GM18909 (cell line): ENCODE measurements at regions not wholly inside any gene's neighbourhood (a gene's known extent, or its start where the extent isn't known, plus 50 kb on each side); places are given as distances from the start of the nearest gene placed in this dataset.
A peak's percentile ranks its signal among the peaks of the same experiment; 100 is the strongest.
"Not testable (repeated sequence)": the region's sequence is repeated elsewhere in the genome, so short reads cannot be mapped to it uniquely, and the experiment has no call there.

ENCODE experiments used
- ATAC-seq: cut with Tn5 transposase; IDR thresholded peaks from one replicate; pipeline ENCODE4 v1.9.1; 2021; ENCODE audit warnings: mild to moderate bottlenecking; ENCODE audit not compliant: unreplicated experiment, poor library complexity

DNA sequence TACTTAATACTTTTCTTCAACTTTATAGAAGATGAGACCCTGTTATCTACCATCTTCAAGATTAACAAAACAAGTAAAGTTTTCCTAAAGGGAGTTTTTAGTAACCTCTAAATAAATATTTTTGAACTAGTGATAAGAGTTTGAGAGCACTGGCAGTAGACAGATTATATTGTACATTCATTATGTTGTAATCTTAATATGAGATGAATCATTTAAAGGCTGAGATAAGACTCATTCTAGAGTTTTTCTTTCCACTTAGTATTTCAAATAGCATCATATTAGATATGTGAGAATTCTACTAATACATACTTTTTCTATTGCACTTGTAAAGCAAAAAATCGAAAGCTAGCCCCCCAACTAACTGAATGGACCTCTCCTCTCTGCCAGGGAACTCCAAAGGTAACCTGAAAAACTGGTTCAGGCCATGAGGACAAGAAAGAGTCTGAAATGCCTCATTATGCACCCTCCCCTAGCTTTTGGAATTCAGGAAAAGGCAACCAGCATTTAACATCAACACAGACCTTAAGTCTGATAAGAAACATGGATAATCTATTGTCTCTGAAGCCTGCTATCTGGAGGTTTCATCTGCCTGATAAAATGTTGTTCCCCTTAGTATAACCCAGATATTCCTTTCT is 875.4 kb upstream of the SLC10A2 start:
- no peak for ATAC-seq

DNA sequence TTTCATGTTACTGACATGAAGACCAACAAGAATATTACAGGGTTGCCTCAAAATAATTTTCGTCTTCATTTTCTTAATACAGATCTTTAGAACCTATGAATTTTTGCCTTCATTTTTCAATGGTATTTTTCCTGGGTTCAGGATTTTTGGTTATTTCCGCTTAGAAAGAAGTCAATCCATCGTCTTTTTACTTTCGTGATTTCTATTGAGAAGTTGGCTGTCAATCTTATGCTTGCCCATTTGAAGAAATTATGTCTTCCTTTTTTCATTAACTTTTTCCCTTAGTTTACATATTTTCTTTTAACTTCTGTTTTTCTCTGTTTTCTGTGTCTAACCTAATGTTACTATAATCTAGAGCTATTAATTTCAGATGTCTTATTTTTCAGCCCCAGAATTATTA is 868.9 kb upstream of the SLC10A2 start:
- ATAC-seq, result no peak

DNA sequence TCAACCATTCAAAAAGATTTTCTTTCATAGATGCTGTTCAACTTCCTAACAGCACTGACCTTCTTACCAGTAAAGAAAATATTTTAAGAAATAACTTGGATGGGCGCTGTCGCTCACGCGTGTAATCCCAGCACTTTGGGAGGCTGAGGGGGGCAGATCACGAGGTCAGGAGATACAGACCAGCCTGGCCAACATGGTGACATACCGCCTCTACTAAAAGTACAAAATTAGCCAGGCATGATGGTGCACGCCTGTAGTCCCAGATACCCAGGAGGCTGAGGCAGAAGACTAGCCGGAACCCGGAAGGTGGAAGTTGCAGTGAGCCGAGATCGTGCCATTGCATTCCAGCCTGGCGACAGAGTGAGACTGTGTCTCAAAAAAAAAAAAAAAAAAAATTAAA is 865.7 kb upstream of the SLC10A2 start:
- ATAC-seq, result no peak

DNA sequence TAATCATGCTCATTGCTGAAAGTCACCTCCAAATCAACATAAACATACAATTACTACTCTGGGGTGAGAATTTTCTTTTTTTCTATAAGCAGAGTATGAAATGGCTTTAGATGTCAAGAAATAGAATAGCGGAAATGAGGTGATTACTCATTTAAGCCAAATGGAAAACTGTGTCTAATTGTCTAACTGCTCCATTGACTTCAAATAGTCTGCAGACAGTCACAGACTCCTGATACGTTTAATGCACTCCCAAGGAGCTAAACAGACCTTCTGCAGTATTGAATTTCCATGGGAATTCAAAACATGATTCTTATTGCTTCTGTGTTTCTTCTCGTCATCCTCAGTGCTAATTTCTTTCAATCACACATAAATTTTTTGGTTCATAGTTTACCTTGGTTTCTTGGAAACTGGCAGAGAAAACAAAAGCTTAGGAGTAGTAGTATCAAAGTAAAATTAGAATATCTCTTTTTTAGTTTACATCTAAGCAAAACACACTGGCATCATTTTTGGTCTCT is 865.2 kb upstream of the SLC10A2 start:
- ATAC-seq, result no peak

DNA sequence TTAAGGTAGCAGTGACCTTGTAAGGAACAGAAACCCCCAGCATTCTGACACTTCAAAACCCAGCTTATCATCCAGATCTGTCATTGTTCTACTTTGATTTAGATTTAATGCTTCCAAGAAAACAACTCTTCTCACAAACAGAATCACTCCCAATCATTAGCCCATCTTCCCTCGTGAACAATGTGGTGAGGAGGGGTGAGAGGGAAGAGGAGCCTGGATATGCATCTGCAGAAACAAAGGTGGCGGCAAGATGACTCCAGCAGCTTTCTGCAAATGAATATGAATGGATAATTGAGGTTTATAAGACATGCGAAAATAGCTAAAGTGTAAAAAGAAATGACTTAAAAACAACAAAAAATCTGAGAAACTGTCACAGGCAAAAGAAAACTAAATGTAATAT is 859.9 kb upstream of the SLC10A2 start:
- ATAC-seq, result no peak

DNA sequence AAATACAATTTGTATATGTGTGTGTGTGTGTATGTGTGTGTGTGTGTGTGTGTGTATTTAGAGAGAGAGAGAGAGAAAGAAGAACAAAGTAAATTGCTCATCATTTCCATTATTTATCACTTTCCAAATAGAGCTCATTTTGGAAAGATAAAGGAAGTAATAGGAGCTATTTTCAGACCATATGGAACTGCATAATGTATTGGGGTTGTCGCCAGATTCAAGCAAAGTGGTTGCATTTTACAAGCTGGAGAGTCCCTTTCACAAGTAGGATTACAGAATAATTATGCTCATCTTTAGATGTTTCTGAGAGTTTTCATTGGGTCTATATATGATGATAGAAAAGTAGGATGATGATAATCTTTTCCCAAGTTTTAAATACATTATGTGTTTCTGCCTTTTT is 842.7 kb upstream of the SLC10A2 start:
- ATAC-seq, result no peak

DNA sequence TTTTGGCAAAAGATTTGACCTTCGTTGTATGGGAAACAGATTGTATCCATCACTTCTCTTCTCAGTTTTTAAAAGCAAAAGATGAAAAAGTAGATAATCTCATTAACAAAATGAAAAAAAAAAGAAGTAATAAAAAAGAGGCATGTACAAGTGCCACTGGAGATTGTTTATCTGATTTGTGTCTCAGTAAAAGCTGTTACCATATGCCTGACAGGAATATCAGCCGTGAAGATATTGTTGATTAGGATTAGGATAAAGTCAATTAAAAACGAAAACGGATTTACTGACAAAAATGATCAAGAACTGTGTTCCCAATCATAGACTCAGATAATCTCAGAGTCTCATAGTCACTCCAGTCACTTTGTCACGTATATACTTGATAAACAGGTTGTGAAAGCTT is 842.1 kb upstream of the SLC10A2 start:
- no peak for ATAC-seq

DNA sequence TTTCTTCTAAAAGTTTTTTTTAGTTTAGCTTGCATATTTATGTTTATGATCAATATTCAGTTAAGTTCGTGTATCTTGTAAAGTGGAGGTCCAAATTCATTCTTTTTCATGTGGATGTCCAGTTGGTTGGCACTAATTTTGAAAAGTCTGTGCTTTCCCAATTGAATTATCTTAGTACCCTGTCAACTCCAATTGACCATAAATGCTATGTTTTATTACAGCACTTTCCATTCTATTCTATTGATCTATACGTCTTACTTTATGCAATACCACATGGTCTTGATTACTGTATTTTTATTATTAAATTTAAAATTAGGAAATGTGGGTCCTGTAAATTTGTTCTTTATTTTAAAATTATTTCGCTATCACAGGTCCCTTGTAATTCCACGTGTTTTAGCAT is 837.6 kb upstream of the SLC10A2 start:
- no peak for ATAC-seq

DNA sequence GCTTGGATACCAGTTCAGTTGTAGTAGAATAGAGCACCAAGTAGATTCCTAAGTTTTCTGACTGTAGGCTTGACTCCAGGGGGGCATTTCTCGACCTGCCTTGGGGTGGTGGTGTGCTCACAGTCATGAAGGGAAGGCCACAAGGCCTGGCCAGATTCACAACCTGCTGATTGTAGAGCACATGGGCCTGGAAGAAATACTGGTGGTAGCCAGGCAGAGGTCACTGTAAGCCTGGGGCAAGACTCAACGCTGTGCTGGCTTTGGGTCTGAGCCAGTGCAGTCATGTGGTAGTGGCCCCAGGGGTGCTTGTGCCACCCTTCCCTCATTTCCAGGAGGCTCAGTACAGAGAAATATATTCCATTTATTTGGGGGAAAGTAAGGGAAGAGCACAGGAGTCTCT is 832.3 kb upstream of the SLC10A2 start:
- ATAC-seq, result no peak

DNA sequence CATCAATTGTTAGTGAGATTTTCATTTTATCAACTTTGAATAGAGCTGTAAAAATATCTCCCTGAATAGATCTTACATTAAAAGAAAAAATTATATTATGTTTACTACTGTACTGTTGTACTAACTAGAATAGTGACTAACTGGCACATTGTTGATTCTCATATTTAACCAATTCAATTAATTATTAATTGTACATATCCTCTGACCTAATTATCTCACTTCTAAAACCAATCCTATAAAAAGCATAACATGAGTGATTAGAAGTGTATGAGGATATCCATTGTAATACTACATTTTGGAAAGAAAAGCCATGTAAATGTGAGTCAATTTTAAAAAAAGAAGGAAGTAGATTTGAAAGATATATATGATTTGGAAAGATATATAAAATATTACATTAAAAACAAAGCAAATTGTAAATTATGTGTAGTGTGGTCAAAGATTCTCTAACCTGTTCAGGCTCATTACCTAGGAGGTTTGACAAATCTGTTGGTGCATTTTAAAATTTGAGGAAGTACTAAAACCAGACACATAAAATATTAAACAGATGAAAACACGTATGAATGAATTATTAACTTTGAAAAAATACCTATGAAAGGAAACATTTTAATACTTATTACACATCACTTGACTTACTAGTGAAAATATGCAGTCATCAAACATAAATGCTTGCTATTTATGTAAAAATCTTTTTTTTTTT is 829.8 kb upstream of the SLC10A2 start:
- ATAC-seq, result peak; percentile 55

DNA sequence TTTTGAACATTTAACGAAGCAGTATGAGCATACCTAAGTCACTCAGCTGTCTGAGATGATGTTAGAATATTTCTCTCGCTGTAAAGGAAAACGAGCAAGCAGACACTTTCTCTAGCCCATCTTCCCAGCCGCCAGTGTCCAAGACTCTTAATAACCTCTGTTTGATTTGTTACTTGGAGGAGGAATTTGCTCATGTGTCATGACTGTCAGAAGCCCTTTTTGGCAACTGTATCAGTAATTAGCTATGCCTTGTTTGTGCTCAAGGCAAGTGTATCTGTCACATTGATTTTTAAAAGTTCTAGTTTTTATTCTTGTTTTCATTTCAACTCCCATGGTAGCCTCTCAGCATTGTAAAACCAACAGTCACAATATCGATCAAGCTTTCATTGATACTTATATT is 828.4 kb upstream of the SLC10A2 start:
- ATAC-seq, result no peak

DNA sequence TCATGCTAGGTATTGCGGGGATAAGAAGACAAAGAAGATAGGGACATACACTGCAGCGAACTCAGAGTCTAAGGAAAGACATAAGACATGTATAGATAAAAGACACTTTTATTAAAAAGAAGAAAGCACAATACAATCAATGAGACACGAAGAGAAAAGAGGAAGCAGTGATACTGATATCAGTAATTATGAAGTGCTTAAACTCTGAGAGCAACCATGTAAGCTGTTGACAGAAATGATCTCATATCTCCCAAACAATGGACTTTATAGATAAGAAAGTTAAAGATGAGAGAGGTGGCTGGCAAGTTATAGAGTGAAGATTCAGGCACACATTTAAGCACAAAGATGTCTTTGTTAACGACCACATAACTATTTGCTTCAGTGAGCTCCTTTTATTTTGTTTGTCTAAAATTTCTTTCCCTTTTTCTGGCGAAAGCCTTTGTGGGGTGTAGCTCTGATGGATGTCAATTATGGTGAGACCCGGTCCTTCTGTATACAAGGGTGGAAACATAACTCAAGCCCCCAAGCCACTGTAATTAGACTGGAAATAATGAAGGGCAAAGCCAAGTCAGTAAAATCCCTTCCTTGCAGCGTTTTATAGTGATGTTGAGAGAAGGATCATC is 818.0 kb upstream of the SLC10A2 start:
- no peak for ATAC-seq

DNA sequence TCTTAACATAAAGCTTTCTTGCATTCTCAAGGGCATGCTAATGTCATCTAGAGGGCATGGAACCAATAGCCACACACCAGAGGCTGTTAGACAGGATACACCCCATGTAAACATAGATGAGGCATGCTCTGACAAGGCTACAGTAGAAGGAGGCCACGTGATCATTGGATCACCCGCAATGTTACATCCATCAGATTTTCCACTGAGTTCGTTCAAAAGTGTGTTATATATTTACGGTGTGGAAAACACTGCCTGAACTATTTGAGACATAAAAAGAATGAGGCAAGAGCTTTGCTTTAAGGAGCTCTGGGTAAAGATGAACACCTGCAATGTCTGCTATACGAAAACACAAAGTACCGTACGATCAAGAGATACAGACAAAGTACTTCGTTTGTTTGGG is 817.5 kb upstream of the SLC10A2 start:
- ATAC-seq, result no peak

DNA sequence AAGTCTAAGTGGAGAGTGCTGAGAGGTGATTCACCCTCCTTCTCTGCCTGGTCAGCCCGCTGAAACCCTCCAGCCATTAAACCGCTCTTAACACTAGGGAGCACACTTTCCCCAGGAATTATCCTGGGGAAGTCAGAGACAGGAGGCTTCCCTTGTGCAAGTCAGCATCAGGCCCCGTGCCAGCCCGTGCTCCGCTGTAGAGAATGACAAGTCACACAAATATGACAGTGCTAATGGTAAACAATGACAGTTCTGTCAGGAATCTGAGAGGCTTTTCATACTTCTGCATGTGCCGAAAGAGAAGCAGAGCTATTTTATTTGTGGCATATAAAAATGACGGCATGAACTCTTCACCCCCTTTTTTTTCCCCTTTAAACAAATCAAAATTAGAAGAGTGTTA is 816.9 kb upstream of the SLC10A2 start:
- ATAC-seq, result no peak

DNA sequence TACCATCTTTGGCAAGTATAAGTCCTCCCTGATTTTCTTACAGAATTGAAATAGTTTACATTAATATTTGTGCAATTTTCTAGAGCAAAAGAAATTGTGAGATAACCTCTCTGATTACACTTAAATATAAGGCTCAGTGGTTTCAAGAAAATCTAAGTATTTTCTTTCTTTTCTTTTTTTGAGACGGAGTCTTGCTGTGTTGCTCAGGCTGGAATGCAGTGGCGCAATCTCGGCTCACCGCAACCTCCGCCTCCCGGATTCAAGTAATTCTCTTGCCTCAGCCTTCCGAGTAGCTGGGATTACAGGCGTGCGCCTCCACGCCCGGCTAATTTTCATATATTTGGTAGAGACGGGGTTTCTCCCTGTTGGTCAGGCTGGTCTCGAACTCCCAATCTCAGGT is 813.9 kb upstream of the SLC10A2 start:
- not testable (repeated sequence) for ATAC-seq

DNA sequence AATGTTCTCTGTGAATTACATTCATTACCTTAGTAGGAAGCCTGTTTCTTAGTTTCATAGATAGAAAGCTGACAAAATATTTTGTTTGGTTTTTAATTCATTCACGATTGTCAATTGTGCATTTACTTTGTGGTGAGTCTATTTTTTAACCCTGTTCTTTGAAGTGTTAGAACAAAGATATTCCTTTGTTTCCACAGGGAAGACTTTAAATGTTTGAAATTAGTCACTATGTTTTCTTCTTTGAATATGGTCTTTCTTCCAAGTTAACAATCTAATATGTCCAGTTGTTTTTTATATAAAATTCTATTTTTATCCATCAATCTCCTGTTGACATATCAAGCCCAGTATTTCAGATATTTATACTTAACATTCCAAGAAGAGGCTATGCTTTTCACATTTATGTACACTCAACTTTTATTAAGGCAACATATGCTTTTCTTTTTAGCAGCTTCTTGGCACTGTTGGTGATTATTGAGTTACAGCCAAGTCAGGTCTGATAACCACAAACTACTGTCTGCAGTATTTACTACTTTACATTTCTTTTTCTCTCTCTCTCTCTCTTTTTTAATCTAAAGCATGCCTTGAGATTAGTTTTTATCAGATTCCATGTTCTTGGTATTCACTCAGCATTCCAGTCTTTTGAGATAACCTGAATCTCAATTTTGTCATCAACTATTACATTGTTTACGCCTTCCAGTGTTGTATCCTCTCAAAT is 812.8 kb upstream of the SLC10A2 start:
- ATAC-seq, result no peak

DNA sequence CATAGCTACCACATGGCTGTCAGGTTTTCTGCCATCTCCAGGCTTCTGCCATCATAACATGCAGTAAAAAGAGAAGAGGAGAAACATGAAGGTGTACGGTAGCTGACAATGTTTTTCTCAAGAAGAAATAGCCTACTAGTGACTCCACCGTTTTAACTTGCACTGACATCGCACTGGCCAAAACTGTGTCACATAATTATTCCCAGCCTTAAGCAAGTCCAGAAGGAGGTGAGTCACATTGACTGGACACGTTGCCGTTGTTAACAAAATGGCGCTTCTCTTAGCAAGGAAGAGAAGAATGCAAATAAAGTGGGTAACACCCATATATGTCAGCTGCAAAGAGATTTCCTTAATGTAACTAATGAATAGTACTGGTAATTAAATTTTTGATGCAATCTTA is 810.4 kb upstream of the SLC10A2 start:
- ATAC-seq, result no peak

DNA sequence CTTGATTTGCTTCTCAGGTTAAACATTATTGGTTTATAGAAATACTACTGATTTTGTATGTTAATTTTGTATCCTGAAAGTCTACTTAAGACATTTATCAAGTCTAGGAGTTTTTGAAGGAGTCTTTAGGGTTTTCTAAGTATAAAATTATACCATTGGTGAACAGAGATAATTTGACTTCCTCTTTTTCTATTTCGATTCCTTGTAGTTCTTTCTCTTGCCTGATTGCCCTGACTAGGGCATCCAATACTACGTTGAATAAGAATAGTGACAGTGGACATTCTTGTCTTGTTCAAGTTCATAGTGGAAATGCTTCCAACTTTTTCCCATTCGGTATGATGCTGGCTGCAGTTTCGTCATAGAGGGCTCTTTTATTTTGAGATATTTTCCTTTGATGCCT is 807.5 kb upstream of the SLC10A2 start:
- ATAC-seq, result no peak

DNA sequence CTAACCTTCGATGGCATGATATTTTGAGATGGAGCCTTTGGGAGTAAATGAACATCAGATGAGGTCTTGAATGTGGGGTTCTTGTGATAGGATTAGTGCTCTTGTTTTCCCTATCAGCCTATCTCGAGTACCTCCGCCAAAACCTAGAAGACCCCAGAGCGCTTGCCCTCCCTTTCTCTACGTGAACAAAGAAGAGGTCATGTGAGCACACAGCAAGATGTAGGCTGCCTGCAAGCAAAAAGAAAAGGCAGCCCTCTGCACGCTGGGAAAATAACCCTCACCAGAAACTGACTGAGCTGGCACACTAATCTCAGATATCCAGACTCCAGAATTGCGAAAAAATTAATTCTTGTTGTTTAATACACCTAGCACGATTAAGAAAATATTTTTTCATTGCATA is 799.8 kb upstream of the SLC10A2 start:
- ATAC-seq, result no peak

DNA sequence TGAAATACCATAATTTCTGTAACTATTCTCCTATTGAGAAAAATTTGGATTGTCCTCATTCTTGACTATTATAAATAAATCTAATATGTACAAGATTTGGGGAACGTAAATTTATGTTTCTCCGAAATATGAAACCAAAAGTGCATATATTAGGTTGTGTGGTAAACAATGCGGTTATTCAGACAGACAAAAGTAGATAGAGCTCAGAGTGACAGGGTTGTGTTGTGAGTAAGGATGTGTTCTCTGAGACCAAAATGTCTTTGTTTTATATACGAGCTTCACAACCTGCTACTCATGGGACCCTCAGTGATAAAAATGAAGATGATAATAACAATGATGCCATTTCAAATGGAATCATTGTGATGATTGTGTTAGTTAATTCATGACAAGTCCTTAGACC is 796.3 kb upstream of the SLC10A2 start:
- no peak for ATAC-seq

DNA sequence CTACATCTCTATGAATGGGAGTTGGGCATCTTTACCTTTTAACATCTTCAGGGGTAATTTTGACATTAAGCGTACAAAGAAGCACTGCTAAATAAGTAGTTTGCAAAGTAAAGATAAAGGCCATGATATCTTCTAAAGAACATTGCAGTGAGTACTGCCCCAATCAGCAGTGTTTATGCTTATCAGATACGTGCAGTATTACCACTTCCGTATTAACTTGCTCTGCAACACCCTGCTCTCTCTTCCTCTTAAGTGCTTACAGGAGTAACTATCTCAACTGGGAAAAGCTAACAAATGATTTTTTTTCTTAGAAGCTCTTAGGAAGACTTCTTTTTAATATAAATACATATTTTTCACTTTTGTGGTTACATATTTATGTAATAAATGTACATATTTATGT is 793.7 kb upstream of the SLC10A2 start:
- no peak for ATAC-seq
